HL-60 (cell line): ENCODE measurements at regions not wholly inside any gene's neighbourhood (a gene's known extent, or its start where the extent isn't known, plus 50 kb on each side); places are given as distances from the start of the nearest gene placed in this dataset.

ENCODE experiments used
- DNase-seq, 2 experiments: peaks; one replicate each; pipeline ENCODE4 v3.0.0-alpha.2; 2010 to 2020; ENCODE audit warnings: low read depth in 1 of 2, low spot score in 1 of 2
- H3K27ac ChIP-seq: fragments of 250-450 bp; sonication (Bioruptor Pico); replicated peaks from 2 replicates; pipeline ENCODE4 v1.5.1; 2020; ENCODE audit warnings: mild to moderate bottlenecking, moderate library complexity
- H3K27me3 ChIP-seq: fragments of 250-450 bp; sonication (Bioruptor Pico); 2 replicates; pipeline ENCODE4 v1.5.1; 2021; ENCODE audit warnings: mild to moderate bottlenecking, moderate library complexity; ENCODE audit not compliant: insufficient read depth, poor library complexity, severe bottlenecking
- H3K4me3 ChIP-seq: replicated peaks from 2 replicates; pipeline ENCODE4 v1.5.1; 2011; ENCODE audit warnings: mild to moderate bottlenecking, control low read depth, low read length; ENCODE audit not compliant: insufficient read depth
- CTCF ChIP-seq: IDR thresholded peaks from one replicate; pipeline ENCODE4 v1.5.1; 2011; ENCODE audit warnings: low read length, control low read depth, inconsistent platforms; ENCODE audit not compliant: insufficient read depth
- GABPA ChIP-seq: IDR thresholded peaks from 2 replicates; pipeline ENCODE4 v1.6.1; 2012; ENCODE audit warnings: low read depth
- POLR2AphosphoS5 ChIP-seq: IDR thresholded peaks from 2 replicates; pipeline ENCODE4 v1.6.1; 2012; ENCODE audit warnings: low read depth
- REST ChIP-seq: IDR thresholded peaks from 2 replicates; pipeline ENCODE4 v1.6.1; 2012; ENCODE audit warnings: low read depth; ENCODE audit not compliant: insufficient replicate concordance
- SPI1 ChIP-seq: IDR thresholded peaks from 2 replicates; pipeline ENCODE4 v1.6.1; 2012; ENCODE audit warnings: low read depth, mild to moderate bottlenecking, borderline replicate concordance

- no peak overlapping the region for H3K4me3 ChIP-seq
- no peaks in the 10 kb centered on the region for H3K27me3 ChIP-seq
- no peak for DNase-seq
- no peak overlapping the region for H3K27ac ChIP-seq
- TF ChIP-seq CTCF (no peak), POLR2AphosphoS5 (no peak), SPI1 (no peak)
Observed at GRCh38 chr7:68434857-68435256, 1163.4 kb upstream of the AUTS2 start.

GRCh38 chr7:68438016-68438415, 1160.3 kb upstream of the AUTS2 start:
- Histone ChIP-seq H3K27ac (no peak overlapping the region), H3K4me3 (no peak overlapping the region), H3K27me3 (no peaks in the 10 kb centered on the region)
- DNase-seq: no peak
- TF ChIP-seq CTCF: no peak
- TF ChIP-seq POLR2AphosphoS5: no peak
- no peak for TF ChIP-seq GABPA
- no peak for TF ChIP-seq SPI1
- TF ChIP-seq REST: no peak

GRCh38 chr7:68438811-68439210, 1159.5 kb upstream of the AUTS2 start:
- TF ChIP-seq POLR2AphosphoS5 (no peak), SPI1 (no peak), REST (no peak), GABPA (no peak), CTCF (no peak)
- Histone ChIP-seq H3K4me3 (no peak overlapping the region), H3K27ac (no peak overlapping the region), H3K27me3 (no peaks in the 10 kb centered on the region)
- no peak for DNase-seq

- no peaks in the 10 kb centered on the region for H3K27me3 ChIP-seq
- no peak for DNase-seq
- H3K27ac ChIP-seq: no peak overlapping the region
- no peak overlapping the region for H3K4me3 ChIP-seq
- TF ChIP-seq GABPA: no peak
- no peak for TF ChIP-seq SPI1
- TF ChIP-seq POLR2AphosphoS5: no peak
- TF ChIP-seq CTCF: no peak
- no peak for TF ChIP-seq REST
Observed at GRCh38 chr7:68439897-68440296, 1158.4 kb upstream of the AUTS2 start.
